HG03095 (cell line): ENCODE measurements at regions not wholly inside any gene's neighbourhood (a gene's known extent, or its start where the extent isn't known, plus 50 kb on each side); places are given as distances from the start of the nearest gene placed in this dataset.
"Not testable (repeated sequence)": the region's sequence is repeated elsewhere in the genome, so short reads cannot be mapped to it uniquely, and the experiment has no call there.

Source experiments
- ATAC-seq: cut with Tn5 transposase; IDR thresholded peaks from one replicate; pipeline ENCODE4 v1.9.1; 2021; ENCODE audit warnings: moderate library complexity; ENCODE audit not compliant: unreplicated experiment

DNA sequence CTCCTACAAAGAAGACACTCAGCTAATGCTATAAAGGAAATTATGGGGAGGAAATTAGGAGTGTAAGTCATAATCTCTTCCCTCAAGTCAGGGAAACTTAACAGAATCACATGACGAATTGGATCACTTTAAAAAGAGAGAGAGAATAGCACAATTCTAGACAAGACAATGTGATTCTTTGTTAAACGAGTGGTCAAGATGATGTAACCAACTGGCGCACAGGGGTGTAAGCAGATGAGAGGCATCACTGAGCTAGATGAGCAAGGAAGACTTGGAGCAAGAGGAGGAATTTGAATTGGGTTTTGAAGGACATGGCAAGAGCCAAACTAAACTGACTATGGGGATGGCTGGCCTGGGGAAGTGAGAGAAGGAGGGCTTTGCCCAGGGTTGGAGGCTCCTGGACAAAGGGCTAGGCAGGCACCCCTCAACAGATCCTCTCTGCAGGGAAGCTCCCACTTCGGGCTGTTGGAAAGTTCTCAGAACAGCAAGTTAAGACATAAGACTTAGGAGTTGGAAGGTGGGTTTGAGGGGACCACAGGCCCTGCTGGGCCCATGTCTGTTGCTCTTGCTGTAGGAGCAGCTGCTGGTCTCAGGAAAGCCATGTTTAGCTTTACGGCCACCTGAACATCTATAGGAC, 123.9 kb upstream of the GRIK3 start:
- ATAC-seq = no peak

DNA sequence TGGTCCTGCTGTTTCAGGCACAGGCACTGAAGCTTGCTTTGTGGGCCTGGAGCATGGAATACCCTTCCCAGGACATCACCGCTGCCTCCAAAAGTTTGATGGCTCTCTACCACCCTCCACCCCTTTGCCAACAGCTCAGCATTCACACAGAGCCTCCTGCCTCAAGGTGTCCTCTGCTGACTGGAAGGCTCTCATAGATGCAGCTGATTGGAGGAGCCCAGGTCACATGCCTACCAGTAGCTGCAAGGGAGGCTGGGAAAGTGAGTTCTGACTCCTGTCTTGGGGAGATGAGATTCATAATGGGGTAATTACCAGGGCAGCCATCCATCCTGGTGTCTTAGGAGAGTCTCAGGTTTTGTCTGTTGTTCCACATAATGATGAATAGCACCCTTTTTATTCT, 124.8 kb upstream of the GRIK3 start:
- ATAC-seq = no peak

DNA sequence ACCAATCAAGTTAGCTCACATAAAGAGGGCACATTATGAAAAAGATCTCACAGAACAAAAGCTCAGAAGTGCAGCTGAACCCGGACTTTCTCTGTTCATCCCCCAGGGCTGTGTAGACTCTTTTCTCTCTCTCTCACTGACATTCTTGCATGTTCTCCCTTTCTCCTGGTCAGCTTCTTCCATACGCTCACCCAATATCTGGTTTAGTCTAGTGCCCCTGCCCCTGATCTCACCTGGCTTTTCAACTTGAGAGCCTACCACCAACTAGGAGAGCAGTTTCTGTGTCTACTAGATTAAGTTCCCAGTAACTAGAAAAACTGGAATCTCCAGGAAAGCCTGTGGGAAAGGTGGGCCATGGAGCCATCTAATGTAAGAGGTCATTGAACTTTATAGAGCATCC, 126.9 kb upstream of the GRIK3 start:
- ATAC-seq = no peak

DNA sequence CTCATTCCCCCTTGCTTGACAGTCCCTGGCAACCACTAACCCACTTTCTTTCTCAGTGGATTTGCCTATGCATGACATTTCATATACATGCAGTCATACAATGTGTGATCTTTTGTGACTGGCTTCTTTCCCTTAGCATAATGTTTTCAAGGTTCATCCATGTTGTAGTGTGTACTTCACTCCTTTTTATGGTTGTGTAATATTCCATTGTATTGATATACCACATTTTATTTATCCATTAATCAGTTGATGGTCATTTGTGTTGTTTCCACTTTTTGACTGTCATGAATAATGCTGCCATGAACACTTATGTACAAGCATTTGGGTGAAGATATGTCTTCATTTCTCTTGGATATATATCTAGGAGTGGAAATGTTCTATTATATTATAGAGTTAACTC, 127.7 kb upstream of the GRIK3 start:
- ATAC-seq = no peak

DNA sequence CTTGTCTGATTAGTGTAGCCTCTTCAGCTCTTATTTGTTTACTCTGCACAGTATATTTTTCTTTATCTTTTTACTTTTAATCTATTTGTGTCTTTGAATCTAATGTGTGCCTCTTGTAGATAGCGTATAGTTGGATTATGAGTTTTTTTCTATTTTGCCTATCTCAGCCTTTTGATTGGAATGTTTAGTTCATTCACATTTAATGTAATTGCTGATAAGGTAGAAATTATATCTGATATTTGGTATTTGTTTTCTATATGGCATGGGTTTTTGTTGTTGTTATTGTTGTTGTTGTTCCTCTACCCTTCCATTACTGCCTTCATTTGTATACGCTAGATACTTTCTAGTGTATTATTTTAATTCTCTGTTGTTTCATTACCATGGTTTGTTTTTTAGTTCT, 131.7 kb upstream of the GRIK3 start:
- no peak for ATAC-seq

DNA sequence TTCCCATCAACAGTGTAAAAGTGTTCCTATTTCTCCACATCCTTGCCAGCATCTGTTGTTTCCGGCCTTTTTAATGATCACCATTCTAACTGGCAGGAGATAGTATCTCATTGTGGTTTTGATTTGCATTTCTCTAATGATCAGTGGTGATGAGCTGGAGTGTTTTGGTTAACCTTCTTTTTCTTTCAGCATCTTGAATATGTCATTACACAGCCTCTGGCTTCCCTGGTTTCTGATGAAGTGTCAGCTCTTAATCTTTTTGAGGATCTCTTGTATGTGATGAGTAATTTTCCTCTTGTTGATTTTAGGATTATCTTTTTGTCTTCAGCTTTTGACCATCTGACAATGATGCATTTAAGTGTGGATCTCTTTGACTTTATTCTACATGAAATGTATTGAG, 133.2 kb upstream of the GRIK3 start:
- ATAC-seq = no peak

DNA sequence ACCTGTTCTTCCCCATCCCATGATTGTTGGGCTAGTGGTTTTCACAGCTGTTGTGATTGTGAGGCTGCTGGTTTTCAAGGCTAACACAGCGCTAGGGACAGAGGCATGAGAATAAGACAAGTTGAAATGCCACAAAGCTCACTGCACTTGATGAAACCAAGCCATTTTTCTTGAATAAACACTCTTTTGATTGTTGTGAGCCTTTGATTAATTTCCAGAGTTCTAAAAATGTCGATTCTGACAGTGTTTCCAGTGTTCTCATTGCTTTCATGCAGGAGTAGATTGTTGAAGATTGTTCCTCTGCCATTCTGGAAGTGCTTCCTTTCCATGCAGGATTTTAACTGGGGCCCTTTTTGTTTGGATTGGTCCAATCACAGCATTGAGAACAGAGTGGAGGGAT, 134.9 kb upstream of the GRIK3 start:
- no peak for ATAC-seq

DNA sequence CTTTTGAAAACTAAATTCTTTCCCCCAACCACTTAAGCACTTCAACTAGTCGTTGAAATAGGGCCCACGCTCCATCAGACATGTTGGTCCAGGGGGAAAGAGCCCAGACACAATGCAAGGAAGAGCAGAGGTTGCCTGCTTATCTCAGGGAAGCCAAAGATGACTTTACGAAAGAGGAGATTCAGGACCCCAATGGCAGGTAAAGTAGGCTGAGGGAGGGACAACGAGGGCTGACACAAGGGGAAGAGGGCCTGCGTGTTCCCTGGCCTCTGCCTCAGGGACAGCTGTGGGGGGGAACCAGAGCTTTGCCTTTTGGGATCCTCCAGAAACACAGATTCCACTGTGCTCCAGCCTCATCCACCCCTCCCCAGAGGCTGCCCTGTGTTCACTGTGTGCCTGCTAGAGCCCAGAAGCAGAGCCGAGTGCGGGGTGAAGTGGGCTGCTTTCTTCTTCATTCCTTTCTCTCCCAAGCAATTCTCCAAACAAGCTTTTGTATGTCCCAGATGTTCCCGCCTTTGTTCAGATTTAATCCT, 135.5 kb upstream of the GRIK3 start:
- ATAC-seq = no peak

DNA sequence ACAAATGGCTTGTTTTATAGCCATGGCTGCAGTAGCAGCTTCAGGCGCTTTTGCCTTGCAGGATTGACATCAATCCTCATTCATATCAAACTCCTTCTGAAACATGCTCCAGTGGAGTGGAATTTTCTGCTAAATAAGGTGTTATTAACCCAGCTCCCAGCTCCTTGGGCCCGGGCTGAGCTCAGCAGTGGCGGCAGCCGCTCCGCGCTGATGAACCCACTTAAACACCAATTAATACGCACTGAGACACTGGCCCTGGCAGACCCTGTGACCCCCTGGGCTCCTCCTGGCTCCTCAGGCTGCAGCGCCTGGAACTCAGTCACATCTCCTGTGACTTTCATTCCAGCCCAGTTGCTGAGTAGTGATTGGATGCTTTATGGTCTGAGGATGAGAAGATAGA, 137.4 kb upstream of the GRIK3 start:
- ATAC-seq = no peak

DNA sequence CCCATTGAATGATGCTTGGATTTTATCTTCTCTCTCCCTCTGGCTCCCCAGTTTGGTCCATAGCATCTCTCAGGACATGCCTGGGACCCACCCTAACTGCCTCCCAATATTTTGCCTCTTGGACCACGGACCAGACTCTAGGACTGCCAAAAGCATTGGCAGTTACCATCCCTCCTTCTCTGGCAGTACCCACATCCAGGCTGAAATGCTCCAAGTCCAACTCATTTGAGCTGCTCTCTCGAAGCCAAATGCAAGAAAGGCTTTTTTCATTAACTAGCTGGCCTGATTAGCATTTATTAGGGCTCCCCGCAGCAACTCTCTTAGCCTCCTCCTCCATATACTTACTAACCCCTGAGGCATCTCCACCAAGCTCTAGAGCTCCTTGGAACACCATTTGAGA, 140.0 kb upstream of the GRIK3 start:
- ATAC-seq = no peak

DNA sequence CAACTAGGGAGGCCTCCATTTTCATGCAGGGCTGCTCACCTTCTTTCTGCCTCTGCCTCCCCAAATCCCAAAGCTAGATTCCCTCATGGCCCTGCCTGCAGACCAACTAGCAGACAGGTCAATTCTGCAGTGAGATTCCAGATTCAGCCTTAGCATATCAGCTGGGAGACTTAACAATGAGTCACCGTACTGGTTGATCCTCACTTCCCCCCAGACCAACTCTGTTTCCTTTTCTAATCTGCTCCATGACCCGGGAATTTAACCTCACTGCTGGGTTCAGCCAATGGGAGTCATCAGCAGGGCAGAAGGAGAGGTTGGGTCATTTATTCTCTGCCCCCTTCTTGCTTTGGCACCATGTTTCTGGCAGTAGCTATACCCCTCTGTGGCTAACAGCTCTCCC, 140.6 kb upstream of the GRIK3 start:
- ATAC-seq = no peak

DNA sequence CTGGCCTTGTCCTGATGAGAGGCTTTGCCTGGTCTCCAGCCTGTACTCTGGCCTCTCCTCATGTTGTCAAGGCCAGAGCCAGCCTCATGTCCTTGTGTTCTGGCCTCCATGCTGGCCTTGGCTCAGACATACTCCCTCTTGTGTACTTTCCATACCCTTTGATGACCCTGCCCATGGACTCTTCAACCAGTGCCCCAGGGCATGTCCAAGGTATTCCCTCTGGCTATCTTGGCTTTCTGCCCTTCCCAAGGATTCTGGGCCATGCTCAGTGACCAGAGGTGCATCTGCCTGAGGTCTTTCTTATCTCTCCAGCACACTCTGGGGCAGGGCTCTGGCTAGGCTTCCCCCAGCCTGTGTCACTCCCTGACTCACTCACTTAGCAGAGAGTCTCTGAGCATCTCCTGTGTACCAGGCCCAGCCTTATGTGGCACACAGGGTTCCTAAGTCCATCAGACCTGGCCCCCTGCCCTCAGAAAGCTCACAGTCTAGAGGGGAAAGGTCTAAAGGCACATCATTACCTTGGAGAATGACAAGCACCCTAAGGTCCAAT, 141.4 kb upstream of the GRIK3 start:
- ATAC-seq = no peak

DNA sequence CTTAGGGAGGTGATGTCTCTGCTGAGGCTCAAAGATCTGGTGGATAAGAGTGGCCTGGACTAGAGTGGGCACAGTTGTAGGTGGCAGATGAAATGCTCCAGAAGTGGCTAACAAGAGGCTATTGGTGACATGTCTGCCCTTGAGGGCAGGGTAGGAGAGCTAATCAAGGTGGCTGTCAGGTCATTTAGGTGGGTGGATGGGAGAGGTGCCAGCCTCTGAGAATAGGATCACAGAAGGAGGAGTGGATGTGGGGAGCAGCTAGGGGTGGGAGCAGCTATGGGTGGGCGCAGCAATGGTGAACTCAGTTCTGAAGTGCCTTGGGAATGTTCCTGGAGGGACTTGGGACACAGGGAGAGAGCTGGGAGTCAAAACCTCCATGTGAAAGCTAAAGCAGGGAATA, 142.0 kb upstream of the GRIK3 start:
- no peak for ATAC-seq

DNA sequence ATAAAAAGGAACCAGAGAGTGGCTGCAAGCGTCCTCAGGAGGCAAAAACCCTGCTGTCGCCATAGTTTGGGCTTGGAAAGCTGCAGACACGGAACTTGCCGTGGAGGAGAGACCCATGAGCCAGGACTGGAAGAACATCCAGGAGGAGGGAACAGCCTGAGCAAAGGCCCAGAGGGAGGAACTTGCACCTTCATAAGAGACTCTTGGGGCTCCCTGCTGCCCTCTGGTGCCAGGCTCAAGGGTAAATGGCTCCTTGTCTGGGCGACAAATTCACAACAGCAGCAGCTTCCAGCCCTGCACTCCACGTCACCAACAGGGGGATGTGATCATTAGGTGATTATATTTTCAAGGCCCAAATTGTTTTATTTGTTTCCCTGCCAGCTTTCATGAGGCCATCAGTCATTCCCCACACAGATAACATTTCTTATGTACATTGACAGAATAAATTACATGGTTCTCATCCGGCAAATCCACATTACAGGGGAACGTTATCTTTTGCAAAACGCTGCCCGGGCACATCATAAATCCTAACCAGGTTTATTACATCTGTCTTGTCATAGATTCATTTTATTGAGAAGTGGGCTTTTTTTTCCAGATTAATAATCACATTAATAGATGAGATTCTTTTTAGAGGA, 143.0 kb upstream of the GRIK3 start:
- no peak for ATAC-seq

DNA sequence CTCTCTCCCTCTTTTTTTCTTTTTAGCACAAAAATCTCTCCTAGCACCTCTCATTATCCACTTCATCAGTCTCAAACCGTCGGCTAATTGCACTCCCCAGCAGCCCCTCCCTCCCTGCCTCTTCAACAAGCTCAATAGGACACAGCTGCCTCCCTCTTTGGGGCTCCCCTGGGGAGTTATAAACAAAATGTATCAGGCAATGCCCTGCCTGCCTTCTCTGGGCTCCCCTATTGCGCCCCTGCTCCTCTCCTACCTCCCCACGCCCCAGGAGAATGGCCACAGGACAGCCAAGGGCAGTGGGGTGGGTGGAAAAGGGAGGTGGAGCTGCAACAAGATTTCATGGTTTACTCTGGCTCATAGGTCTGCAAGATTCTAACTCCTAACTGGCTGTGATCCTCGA, 147.1 kb upstream of the GRIK3 start:
- no peak for ATAC-seq

DNA sequence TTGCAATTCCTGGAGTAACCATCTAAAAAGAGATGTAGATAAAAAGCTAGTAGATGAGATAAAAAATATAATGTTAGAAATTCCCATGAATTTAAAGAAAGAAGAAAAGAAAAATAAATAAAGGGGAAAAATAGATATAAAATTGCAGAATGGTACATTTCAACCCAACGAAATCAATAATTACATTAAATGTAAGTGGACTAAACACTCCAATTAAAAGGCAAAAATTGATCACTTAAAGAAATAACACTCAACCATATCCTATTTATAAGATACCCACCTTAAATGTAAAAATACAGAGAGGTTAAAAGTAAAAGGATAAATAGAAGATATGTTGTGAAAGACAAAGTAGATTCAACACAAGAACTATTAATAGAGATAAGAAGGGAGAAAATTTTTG, 150.5 kb upstream of the GRIK3 start:
- ATAC-seq = no peak

DNA sequence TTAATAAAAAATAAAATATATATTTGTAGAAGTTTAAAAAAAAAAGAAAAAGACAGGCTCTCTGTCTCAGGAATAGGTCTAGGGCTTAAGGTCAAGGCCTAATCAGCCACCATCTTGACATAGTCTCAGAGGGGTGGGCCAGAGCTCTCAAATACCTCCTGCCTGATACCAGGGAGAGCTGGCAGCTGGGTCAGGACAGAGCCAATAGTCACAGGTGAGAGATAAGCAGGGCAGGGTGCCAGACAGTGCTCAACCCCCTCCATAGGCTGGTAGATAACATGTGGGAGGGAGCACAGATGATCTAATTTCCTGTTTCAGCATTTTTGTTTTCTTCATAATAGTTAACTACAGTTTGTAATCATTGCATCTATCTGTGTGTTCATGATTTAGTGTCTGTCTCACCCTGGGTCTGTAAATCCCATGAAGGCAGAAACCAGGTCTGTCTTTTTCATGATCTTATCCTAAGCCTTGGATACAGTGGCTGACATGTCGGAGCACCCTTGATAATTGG, 152.0 kb upstream of the GRIK3 start:
- ATAC-seq = no peak

DNA sequence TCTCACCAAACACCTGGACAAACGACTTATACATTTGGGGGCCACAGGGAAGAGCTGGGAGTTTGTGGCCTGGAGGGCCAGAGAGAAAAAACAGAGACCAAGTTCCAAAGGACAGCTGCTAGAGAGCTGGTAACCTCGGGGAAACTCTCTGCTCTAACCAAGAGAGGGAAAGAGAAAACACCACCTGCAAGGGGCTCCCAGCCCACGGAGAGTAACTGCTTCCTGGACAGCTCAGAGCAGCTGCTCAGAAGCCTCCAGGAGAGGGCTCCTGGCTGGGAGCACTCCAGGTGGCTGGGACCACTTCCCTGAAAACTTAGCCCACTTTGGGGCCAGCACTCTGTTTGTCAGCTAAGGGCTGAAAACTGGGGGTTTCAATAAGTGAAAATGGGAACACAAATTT, 154.8 kb upstream of the GRIK3 start:
- no peak for ATAC-seq

DNA sequence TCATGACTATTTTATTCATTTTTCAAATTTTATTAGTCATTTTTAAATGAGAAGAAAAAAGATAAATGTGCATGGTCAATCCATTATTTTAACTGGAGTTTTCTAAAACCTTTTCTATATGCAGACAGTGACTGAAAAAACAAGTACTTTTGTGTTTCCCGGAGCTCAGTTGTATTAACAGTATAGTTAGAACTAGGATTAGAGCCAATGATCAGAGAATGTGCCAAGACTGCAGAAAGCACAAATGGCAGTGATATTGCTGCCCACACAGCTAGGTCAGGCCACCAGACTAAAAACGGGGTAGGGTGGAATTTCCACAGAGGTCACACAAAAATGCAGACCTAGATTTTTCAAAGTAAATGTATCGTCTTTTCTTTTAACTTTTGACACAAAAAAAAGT, 163.1 kb upstream of the GRIK3 start:
- no peak for ATAC-seq

DNA sequence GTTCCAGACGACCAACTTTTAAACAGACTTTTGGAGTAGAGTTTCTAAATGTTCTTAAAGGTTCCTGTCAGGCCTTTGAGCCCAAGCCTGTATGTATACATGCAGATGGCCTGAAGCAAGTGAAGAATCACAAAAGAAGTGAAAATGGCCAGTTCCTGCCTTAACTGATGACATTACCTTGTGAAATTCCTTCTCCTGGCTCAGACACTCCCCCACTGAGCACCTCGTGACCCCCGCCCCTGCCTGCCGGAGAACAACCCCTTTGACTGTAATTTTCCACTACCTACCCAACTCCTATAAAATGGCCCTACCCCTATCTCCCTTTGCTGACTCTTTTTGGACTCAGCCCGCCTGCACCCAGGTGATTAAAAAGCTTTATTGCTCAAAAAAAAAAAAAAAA, 180.0 kb upstream of the GRIK3 start:
- not testable (repeated sequence) for ATAC-seq

DNA sequence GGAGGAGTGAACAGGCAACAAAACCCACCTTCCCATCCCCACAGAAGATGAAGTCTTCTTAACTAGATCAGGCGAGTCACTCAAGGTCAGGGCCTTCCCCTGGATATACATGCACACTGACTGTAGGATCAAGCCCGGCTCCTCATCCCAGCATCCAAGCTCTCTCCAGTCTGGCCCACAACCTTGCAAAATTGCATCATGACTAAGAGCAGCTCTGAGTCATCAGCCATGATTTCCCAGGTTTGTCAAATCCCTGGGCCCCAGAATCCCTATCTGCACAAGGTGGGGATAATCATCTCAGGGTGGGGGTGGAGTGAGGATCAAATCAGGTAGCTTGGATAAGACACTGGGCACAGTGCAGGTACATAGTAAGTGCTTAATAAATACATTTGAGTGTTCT, 199.3 kb upstream of the GRIK3 start:
- no peak for ATAC-seq

DNA sequence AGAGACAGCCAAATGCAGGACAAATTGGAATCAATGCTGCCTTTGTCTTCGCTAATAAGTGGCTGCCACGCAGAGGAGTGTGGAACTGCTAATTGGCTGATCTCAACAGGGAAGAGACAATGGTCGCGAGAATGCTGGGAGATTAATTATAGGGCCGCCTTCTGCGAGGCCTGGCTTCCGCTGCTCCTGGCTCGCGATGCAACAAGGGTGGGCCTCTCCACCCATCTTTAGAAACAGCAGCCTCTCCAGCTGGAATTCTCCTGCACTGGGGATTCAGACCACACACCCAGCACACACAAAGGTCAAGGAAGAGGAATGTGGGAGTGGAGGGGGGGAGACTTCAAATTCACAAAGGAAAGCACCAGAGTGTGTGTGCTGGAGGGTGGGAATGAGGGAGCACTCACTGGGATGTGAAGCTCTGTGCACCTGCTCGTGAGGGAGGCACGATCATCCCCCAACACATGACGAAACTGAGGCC, 200.7 kb upstream of the GRIK3 start:
- no peak for ATAC-seq
